HepG2 (cell line): ENCODE measurements at regions not wholly inside any gene's neighbourhood (a gene's known extent, or its start where the extent isn't known, plus 50 kb on each side); places are given as distances from the start of the nearest gene placed in this dataset.

Source experiments
- ATAC-seq: fragments of 200-7000 bp; cut with Tn5 transposase; 3 replicates; pipeline ENCODE4 v1.9.1; 2020; ENCODE audit warnings: mild to moderate bottlenecking, moderate library complexity
- BruUV-seq: library from RNA; stranded (reverse); fragments of 400-500 nt; replicated peaks from 2 replicates; lab custom pipeline; 2021; lab: Mats Ljungman, UMichigan
- CTCF ChIA-PET: fragments of 300-600 bp; formaldehyde crosslinking; extraction: SDS; loops from one replicate; lab custom pipeline; 2021; ENCODE audit warnings: low total read pairs, inconsistent platforms, low intra/inter-chr PET ratio; lab: Yijun Ruan, JAX
- POLR2A ChIA-PET: fragments of 350-600 bp; sonication (Branson Sonifier 250); formaldehyde crosslinking; loops from one replicate; lab custom pipeline; 2020; ENCODE audit warnings: antibody characterized with exemption, inconsistent platforms; lab: Yijun Ruan, JAX
- DNase-seq: peaks from one replicate; pipeline ENCODE4 v3.0.0-alpha.2; 2015; ENCODE audit warnings: low spot score
- FAIRE-seq: peaks from 3 replicates; lab custom pipeline; 2011; peaks lifted over from hg19 to GRCh38; lab: Jason Lieb, UNC
- H2AFZ ChIP-seq: one replicate; pipeline ENCODE4 v1.6.1; 2011; ENCODE audit warnings: low read length, inconsistent platforms
- H3K27ac ChIP-seq: fragments of 300-600 bp; 3 replicates; pipeline ENCODE4 v1.8.0; 2011; ENCODE audit warnings: mixed run types, mild to moderate bottlenecking, mixed read lengths, low read length, inconsistent platforms; ENCODE audit not compliant: insufficient read depth; ENCODE audit errors: extremely low read length
- H3K27me3 ChIP-seq, 2 experiments: fragments of 200-600 bp in 1 of 2; 2 replicates in 1 of 2; 3 replicates in 1 of 2; pipeline versions ENCODE4 v1.6.0 to v1.8.0; 2011; ENCODE audit warnings: low read length in 2 of 2, mild to moderate bottlenecking in 2 of 2, moderate library complexity in 2 of 2, inconsistent platforms in 1 of 2; ENCODE audit not compliant: insufficient read depth in 2 of 2, control insufficient read depth in 1 of 2
- H3K36me3 ChIP-seq, 2 experiments: fragments of 200-600 bp in 1 of 2; replicated peaks in 1 of 2; 2 replicates in 1 of 2; 3 replicates in 1 of 2; pipeline versions ENCODE4 v1.5.1 to v1.8.0; 2011; ENCODE audit warnings: low read length in 2 of 2, inconsistent platforms in 1 of 2; ENCODE audit not compliant: insufficient read depth in 2 of 2, control insufficient read depth in 1 of 2
- H3K4me1 ChIP-seq: 2 replicates; pipeline ENCODE4 v1.5.1; 2012; ENCODE audit warnings: low read length, inconsistent platforms; ENCODE audit not compliant: insufficient read depth
- H3K4me2 ChIP-seq: 2 replicates; pipeline ENCODE4 v1.6.0; 2011; ENCODE audit warnings: low read depth, low read length, inconsistent platforms
- H3K4me3 ChIP-seq, 3 experiments: fragments of 200-600 bp in 1 of 3; sonication (generic), shearing (Covaris generic) in 1 of 3; replicated peaks in 1 of 3; 2 replicates each; pipeline ENCODE4 v1.5.1; 2011 to 2016; ENCODE audit warnings: low read length in 3 of 3, inconsistent platforms in 2 of 3, low read depth in 2 of 3, mild to moderate bottlenecking in 2 of 3, control low read depth in 1 of 3, mixed read lengths in 1 of 3; ENCODE audit not compliant: insufficient read depth in 1 of 3
- H3K79me2 ChIP-seq: one replicate; pipeline ENCODE4 v1.6.1; 2011; ENCODE audit warnings: low read length, inconsistent platforms; ENCODE audit not compliant: insufficient read depth
- H3K9ac ChIP-seq: 2 replicates; pipeline ENCODE4 v1.6.0; 2011; ENCODE audit warnings: mild to moderate bottlenecking, low read depth, low read length, inconsistent platforms; ENCODE audit not compliant: insufficient read depth
- H3K9me3 ChIP-seq: 2 replicates; pipeline ENCODE4 v1.5.1; 2012; ENCODE audit warnings: mild to moderate bottlenecking, low read length
- H4K20me1 ChIP-seq: 2 replicates; pipeline ENCODE4 v1.6.0; 2011; ENCODE audit warnings: inconsistent platforms, mild to moderate bottlenecking, low read length, moderate library complexity; ENCODE audit not compliant: insufficient read depth
- ATF1 ChIP-seq: IDR thresholded peaks from 2 replicates; pipeline ENCODE4 v1.6.1; 2016; ENCODE audit warnings: mild to moderate bottlenecking, control low read depth
- ATRX ChIP-seq: sonication (generic); formaldehyde crosslinking; IDR thresholded peaks from 2 replicates; pipeline ENCODE4 v1.4.0; 2020; ENCODE audit warnings: missing genetic modification reagents, borderline replicate concordance
- CREM ChIP-seq, 2 experiments: sonication (generic) in 1 of 2; formaldehyde crosslinking in 1 of 2; IDR thresholded peaks; 2 replicates each; pipeline versions ENCODE4 v1.4.0 to v1.6.1; 2016 to 2020; ENCODE audit warnings: antibody characterized with exemption in 1 of 2, mild to moderate bottlenecking in 1 of 2, missing genetic modification reagents in 1 of 2
- MIER3 ChIP-seq: IDR thresholded peaks from 2 replicates; pipeline ENCODE4 v1.6.1; 2016; ENCODE audit warnings: missing compliant biosample characterization, borderline replicate concordance
- NBN ChIP-seq: fragments of 450-650 bp; conservative IDR thresholded peaks from 2 replicates; pipeline ENCODE4 v1.6.1; 2017
- PLRG1 ChIP-seq: fragments of 450-650 bp; conservative IDR thresholded peaks from 2 replicates; pipeline ENCODE4 v1.6.1; 2016
- RFX5 ChIP-seq: IDR thresholded peaks from 2 replicates; pipeline ENCODE4 v1.6.1; 2011; ENCODE audit warnings: low read depth, low read length, improper control_type of control experiment
- SRF ChIP-seq: IDR thresholded peaks from 2 replicates; pipeline ENCODE4 v1.6.1; 2011; ENCODE audit warnings: mild to moderate bottlenecking, low read depth, low read length, moderate library complexity
- XRCC5 ChIP-seq: fragments of 200-400 bp; formaldehyde crosslinking; optimal IDR thresholded peaks from 2 replicates; pipeline ENCODE3; 2017; ENCODE audit warnings: mild to moderate bottlenecking, low read length
- ZBTB20 ChIP-seq: sonication (generic); formaldehyde crosslinking; IDR thresholded peaks from 2 replicates; pipeline ENCODE4 v1.8.1; 2023; ENCODE audit warnings: missing genetic modification reagents, low read depth, mild to moderate bottlenecking, borderline replicate concordance
- ZHX2 ChIP-seq, 2 experiments: sonication (generic) in 1 of 2; formaldehyde crosslinking in 1 of 2; IDR thresholded peaks; 2 replicates each; pipeline versions ENCODE4 v1.6.1 to v1.9.0; 2014 to 2022; ENCODE audit warnings: antibody characterized with exemption in 1 of 2, borderline replicate concordance in 1 of 2, inconsistent platforms in 1 of 2, low read depth in 1 of 2, missing genetic modification reagents in 1 of 2
- ZNF331 ChIP-seq: sonication (generic); formaldehyde crosslinking; IDR thresholded peaks from 2 replicates; pipeline ENCODE4 v1.4.0; 2020; ENCODE audit warnings: missing genetic modification reagents
- ZNF414 ChIP-seq: sonication (generic); formaldehyde crosslinking; IDR thresholded peaks from 2 replicates; pipeline ENCODE4 v1.5.0; 2020; ENCODE audit warnings: missing genetic modification reagents
- ZNF598 ChIP-seq: sonication (generic); formaldehyde crosslinking; IDR thresholded peaks from 2 replicates; pipeline ENCODE4 v1.5.1; 2020; ENCODE audit warnings: mild to moderate bottlenecking, missing genetic modification reagents, borderline replicate concordance
- ZNF678 ChIP-seq: sonication (generic); formaldehyde crosslinking; IDR thresholded peaks from 2 replicates; pipeline ENCODE4 v1.4.0; 2020; ENCODE audit warnings: mild to moderate bottlenecking, missing genetic modification reagents
- ZNF777 ChIP-seq: sonication (generic); formaldehyde crosslinking; IDR thresholded peaks from 2 replicates; pipeline ENCODE4 v1.4.0; 2020; ENCODE audit warnings: missing genetic modification reagents
- WGBS: methylation state at CpG from one replicate; pipeline ENCODE4 v1.1.6; 2017; ENCODE audit warnings: low lambda C conversion rate; 5-methylcytosine and 5-hydroxymethylcytosine counted together
- in situ Hi-C: cut with HindIII; loops from 2 replicates; pipeline ENCODE4 v1.10.0; 2017; ENCODE audit warnings: low pct_unique_long_range_greater_than_20kb; ENCODE audit not compliant: extremely low pct_ligation_motif_present
- intact Hi-C: fragments of 100-400 bp; cut with micrococcal nuclease; formaldehyde crosslinking; loops from one replicate; pipeline ENCODE4 v1.10.0; 2022; ENCODE audit not compliant: unreplicated experiment
- TF ChIP-seq, protein P1 (sequence below): IDR thresholded peaks from 2 replicates; pipeline ENCODE4 v1.6.1; 2016; ENCODE audit warnings: missing genetic modification reagents, missing compliant biosample characterization

- TF ChIP-seq ZHX2 (IDR thresholded peaks at IDR 0.05; ENCODE audit: low read depth) (no peak), ZHX2 (CRISPR knock-in tag; IDR thresholded peaks at IDR 0.05; ENCODE audit: borderline replicate concordance) (no peak)
Observed at GRCh38 chr5:3101561-3101960, 350.1 kb upstream of the IRX2 start (continued).

GRCh38 chr5:3100921-3101551, 349.6 kb upstream of the IRX2 start:
- POLR2A ChIA-PET: no interaction called here
- in situ Hi-C loops (no loop called here), intact Hi-C loops (no loop called here)
- H3K9ac ChIP-seq: no peak overlapping the region
- CTCF ChIA-PET: no interaction called here
- no peak for FAIRE-seq
- DNase-seq: no peak
- WGBS: 5% methylated on average over 3 of the region's 14 CpGs
- H3K4me3 ChIP-seq: no peak overlapping the region
- no peak for ATAC-seq
- H3K79me2 ChIP-seq: no peaks in the 10 kb centered on the region
- no peak overlapping the region for H3K4me2 ChIP-seq
- H3K27me3 ChIP-seq: peaks cover 0 to 40% of the 10 kb centered on the region in 2 experiments; a peak in 4 of 5 replicates
- no peaks in the 10 kb centered on the region for H3K4me1 ChIP-seq
- H4K20me1 ChIP-seq: no peaks in the 10 kb centered on the region
- H3K27ac ChIP-seq: no peak overlapping the region
- no TSS peak for BruUV-seq
- H3K9me3 ChIP-seq: no peaks in the 10 kb centered on the region
- no peak overlapping the region for H2AFZ ChIP-seq
- H3K36me3 ChIP-seq: no peaks in the 10 kb centered on the region
- TF ChIP-seq ZBTB20 (CRISPR knock-in tag) (no peak), ZNF598 (CRISPR knock-in tag) (no peak), NBN (no peak), ZNF331 (no peak), XRCC5 (no peak), ZNF414 (CRISPR knock-in tag) (no peak), MIER3 (CRISPR knock-in tag) (no peak), ATF1 (CRISPR knock-in tag) (no peak), ZNF678 (no peak), PLRG1 (no peak), RFX5 (no peak), SRF (no peak), ATRX (CRISPR knock-in tag) (no peak), CREM (IDR thresholded peaks at IDR 0.05) (no peak), CREM (CRISPR knock-in tag; IDR thresholded peaks at IDR 0.05) (no peak), ZNF777 (CRISPR knock-in tag) (no peak)
- TF ChIP-seq, protein P1, sequence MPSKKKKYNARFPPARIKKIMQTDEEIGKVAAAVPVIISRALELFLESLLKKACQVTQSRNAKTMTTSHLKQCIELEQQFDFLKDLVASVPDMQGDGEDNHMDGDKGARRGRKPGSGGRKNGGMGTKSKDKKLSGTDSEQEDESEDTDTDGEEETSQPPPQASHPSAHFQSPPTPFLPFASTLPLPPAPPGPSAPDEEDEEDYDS (CRISPR knock-in tag): no peak
